HuH-7 (cell line): ENCODE measurements at regions not wholly inside any gene's neighbourhood (a gene's known extent, or its start where the extent isn't known, plus 50 kb on each side); places are given as distances from the start of the nearest gene placed in this dataset.
A peak's percentile ranks its signal among the peaks of the same experiment; 100 is the strongest.

ENCODE experiments used
- DNase-seq: peaks from one replicate; pipeline ENCODE4 v3.0.0; 2011; ENCODE audit warnings: low spot score

DNA sequence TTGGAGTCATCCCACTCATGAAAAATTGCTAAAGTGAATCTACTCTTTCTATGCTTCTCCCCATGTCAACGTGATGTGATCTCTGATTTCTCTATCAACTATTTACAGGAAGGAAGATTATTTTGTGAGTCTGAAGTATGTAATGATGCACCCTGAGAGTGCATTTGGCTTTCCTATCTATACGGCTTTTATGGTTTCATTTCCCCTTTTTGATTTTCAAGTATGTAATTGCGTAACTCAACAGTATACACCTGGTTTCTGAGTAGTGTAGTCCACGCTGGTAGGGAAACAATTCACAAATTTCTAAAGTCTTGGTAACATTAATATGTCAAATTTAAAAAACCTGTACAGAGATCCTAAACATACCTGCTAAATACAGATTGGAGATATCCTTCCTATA is 194.7 kb upstream of the SEMA3A start:
- no peak for DNase-seq

DNA sequence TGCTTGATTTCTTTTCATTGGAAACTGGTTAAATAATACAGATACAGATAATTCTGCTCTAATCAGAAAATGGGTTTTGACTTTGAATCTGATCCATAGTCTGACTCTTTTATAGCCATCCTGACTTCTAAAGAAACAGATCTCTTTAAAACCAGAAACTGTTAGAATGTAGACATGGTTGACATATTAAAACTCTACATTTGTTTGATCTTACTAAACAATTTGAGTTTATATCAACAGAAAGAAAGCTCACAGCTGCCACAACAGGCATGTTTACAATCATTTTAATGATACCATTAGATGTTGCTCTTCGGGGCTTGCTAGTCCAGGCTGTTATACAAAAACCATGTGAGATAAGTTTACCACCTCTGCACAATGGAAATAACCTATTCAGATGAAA is 193.0 kb upstream of the SEMA3A start:
- no peak for DNase-seq

DNA sequence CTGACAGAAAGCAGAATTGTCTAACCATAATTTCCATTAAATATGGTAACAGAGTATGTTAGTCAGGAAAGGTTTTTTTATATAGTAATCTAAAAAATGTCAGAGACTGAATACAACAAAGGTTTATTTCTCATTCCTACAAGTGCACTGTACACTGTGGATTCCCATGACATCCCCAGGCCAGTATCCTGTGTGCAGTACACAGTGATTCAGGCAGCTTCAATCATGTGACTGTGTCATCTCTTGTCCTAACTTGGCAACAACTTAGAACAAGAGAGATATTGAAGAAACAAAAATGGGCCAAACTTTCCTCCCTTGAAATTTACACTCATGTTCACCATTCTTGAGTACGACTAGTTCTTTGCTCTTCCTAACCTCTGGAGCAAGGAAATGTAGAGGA is 189.8 kb upstream of the SEMA3A start:
- no peak for DNase-seq

DNA sequence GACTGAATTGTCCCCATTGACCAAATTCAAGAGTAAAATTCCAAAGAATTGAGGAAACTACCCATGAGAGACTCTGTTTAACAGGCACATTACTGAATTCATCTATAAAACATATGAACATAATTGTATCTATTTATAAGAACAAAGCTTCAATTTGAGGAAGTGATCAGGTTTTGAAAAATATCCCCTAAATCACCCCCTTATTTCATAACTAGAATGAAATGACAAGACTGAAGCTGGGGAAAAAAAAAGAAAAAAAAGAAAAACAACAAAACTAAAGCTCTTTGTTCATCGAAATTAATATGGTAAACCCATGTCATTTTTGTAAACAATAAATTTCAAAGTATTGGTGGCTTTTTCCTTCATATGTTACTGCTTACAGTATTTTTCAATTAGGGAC is 184.9 kb upstream of the SEMA3A start:
- DNase-seq, result no peak

DNA sequence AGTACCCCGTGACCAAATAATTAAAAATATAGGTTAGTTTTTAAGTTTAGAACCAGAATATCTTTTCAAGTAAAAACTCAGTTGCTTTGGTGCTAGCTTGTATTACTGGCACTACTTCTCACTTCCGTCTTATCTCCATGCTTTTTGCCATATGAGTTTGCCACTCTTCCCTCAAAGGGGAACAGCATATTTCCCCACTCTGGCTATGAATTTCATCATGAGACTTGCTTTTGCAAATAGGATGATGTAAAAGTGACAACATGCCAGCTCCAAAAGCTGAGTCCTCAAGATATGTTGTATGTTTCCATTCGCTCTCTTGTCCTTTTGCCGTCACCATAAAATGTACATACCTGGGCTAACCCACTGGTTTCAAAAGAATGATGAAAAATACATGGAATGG is 178.1 kb upstream of the SEMA3A start:
- DNase-seq, result no peak

DNA sequence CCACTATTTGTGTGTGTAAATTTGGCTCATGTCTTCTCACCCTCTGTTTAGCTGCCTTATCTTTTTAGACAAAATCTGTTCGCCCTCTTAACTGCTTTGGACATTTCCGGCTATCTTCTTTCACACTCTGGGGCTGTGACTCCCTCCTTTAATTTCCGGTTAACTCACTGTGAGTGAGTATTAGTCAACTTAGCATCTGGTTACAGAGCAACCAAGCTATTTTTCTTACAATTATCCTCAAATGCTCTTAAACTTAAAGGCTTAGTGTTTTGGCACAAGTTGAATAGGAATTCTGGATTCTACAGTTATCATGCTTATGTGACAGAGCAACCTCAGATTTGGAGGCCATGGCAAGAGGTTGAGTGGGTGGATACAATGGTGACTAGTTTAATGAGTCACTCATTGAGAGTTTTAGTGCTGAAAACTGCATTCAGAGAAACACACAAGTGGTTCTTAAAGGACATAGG is 177.6 kb upstream of the SEMA3A start:
- no peak for DNase-seq

DNA sequence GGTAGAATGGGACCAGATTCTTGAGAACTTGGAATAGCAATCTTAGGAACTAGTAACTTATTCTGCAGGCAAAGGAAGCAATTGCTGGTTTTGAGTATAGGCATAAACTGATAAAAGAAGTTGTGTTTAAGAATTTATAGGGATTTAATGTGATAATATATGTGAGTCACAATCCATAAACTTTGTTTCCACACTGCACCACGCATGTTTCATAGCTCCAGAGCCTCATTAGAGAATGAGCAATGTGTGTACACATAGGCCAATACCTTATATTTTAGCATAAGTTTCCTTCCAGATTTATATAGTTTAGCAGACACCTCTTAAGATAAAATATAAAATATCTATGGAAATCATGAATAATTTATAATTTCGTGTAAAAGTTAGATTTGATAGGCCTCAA is 175.5 kb upstream of the SEMA3A start:
- no peak for DNase-seq

DNA sequence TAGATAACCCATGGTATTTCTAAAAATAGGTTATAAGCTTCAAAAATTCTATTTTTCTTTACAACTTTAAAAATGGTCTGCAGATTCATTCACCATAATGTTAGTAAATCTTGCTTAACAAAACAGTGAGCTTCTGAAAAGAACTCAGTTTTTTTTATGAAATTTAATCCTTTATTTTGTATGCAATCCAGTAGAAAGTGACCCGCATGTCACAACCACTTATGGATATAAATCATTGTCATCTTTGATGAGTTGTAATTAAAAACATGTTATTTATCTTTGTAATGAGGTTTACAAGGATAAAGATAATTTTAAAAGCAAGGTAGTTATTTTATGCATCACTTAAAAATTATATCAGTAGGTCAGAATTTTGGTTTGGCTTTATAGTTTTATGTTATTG is 173.5 kb upstream of the SEMA3A start:
- no peak for DNase-seq

DNA sequence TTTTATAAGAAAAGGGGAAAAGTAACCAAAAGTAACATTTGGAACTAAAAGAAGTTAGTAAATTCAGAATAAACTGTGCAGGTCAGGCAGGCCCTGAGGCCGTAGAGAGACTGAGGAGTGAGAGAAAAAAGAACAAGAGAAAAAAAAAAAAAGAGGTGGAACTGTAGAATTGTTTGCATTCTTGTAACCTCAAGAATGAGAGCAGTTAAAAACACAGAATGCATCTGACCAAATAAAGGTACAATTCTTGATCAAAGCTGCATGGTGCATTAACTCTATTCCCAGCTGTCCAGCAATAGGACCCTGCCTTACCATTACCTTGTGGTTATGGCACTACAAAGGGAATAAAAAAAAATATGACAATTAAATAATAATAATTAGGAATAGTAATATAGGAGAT is 170.1 kb upstream of the SEMA3A start:
- no peak for DNase-seq

DNA sequence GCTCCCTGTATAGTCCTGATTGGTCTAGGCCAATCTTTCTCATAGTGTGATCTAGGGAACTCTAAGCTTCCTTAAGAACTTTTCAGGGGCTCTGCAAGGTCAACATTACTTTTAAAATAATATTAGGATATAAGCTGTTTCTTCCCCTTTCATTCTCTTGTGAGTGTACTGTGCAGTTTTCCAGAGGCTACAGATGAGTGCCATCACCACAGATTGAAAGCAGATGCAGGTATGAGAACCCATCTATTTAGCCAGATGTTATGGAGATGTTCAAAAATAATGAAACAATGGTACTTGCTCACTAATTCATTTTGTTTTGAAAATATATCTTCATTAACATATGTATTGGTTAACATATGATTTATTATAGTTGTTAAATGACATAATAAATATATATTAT is 169.2 kb upstream of the SEMA3A start:
- no peak for DNase-seq

DNA sequence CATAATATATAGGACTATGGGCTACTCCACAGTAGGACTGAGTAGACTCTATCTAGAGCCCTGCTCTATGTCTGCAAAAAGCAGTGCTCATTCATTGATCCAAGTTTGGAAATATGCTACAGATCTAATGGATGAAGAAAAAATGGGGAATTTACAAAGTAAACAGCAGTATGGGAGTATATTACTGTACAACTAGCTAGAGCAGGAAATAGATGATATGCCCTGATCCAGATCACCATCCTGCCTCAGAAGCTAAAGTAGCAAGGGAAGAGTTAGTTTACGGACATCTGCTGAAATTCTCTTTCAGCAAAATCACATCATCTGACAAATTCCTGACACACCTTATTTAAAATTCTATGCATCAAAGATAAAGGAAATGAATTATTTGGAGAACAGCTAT is 168.2 kb upstream of the SEMA3A start:
- DNase-seq, result no peak

DNA sequence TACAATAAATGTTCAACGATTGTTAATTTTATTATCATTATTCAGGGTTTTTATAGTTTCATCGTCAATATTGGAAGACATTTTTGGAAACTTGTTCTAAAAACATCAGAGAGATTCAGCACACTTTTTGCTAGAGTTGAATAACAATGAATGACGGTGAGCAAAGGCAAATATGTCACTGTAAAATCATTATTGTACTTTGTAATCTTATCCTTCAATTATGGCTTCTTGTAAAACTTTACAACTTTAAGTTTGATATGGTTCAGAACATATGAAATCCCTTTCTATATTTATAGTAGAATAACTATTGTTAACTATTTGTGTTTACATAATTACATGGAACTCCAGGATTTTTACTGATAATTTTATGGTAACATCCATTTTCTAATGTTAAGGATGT is 167.8 kb upstream of the SEMA3A start:
- no peak for DNase-seq

DNA sequence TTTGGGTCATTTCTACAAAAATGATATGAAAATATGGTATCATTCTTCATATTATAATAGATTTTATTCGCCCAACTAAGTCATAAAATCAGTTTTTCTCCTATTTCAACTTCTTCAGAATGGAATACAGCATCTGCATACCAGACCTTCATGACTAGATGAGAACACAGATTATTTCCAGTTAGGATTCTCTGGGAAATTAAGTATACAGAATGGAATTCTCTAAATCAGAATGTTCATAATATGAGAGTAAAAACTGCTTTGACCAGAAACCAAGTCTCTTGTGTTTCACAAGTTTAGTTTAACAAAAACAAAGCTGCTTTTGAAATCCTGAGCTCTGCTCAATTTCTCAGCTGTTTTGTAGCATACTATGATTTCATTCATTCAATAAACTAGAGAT is 160.3 kb upstream of the SEMA3A start:
- DNase-seq, result no peak

DNA sequence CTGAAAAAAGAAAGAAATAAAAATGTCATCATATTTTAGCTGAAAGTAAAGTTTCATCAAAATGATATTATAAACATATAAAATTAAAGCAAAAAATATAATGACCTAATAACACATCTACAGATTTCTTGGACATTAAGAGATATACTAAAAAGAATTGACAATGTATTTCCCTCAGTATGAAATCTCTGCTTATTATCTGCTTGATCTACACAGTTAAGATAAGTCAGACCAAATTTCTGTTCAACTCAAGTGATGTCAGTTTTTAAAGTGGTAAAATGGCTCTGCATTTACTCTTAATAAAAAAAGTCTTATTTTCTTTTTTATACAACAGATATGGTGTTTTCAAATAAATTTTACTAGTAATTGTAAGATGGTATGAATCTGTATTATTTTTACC is 159.4 kb upstream of the SEMA3A start:
- no peak for DNase-seq

DNA sequence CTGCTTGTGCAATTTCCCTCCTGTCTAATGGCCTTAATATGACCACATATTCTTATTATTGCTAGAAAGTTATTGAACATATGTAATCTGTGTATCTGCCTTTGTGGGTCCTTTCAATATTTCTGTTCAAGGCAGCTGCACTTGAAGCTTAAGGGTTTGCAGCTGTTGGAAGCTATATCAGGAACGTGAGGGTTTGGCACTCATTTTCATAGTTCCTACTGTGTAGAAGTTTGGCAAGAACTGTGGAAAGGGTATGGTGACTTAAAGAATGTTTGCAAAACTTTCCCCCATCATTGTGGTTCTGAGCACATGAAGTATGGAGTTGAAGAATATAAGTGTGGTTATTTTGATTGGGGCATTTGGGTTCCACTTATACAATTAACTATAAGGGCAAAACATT is 144.7 kb upstream of the SEMA3A start:
- DNase-seq, result no peak

DNA sequence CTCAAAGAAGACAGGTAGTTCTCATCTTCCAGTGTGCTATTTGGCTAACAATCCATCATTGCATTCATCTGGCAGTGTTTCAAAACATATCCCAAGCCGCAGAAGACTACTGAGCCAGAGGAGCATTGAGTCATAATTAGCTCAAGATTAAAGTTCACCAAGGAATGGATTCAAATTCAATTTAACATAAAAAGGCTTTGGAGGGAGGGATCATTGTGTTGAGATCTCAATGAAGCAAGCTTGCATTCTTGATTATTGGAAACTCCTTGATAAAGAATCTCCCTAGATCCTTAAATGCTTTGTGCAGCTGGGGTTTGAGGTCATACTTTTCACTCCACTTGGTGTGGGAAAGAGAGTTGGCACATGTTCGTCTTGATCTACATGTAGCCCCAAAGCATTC is 142.8 kb upstream of the SEMA3A start:
- DNase-seq, result no peak

DNA sequence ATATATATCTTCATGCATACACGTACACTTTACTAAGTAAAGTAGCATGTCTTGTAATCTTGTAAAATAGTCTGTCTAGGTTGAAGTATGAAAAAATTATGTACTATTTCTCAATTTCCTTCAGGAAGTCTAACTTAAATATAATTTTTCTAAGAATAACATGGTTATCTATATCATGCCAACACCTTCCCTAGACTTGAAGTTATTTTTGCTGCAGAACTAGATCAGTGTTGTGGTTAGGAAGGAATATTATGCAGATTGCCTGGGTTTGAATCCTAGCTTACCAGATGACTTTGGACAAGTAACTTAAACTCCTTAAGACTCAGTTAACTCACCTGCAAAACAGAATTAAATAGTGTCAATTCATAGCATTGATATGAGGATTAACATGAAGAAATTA is 142.2 kb upstream of the SEMA3A start:
- no peak for DNase-seq

DNA sequence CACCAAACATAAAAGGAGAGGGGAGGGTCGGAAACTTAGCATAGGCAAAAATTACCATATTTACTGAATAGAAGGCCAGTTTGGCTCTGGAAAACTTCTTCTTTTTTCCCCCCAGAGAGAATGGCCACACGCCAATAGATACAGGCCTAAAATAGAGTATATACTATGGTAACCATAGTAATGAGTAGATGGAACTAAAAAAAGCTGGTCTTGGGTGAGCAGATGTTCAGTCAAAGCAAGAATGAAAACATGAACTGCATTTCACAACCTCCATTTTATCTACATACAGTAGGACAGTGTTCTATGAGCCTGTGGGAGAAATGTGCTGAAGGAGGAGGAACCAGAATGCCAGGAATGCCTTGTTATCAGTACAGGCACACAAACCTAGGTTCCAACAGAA is 141.7 kb upstream of the SEMA3A start:
- DNase-seq, result peak; percentile 21

DNA sequence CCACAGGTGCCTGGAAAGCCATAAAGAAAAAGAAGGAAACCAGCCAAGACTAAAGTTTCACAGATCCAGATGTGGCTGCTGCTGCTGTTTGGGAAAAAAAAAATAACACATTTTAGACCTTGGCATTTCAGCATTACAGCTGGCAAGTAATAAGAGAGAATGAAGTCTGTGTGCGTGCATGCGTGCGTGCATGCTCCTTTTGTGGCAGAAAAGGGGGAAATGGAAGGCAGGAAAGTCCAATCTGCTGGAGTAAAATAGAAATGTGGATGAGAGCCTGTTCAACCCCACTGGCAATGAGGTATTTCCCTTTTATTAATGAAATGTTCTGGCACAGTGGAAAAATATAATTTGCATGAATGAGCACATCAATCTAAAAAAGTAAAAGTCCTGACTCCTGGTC is 137.0 kb upstream of the SEMA3A start:
- no peak for DNase-seq

DNA sequence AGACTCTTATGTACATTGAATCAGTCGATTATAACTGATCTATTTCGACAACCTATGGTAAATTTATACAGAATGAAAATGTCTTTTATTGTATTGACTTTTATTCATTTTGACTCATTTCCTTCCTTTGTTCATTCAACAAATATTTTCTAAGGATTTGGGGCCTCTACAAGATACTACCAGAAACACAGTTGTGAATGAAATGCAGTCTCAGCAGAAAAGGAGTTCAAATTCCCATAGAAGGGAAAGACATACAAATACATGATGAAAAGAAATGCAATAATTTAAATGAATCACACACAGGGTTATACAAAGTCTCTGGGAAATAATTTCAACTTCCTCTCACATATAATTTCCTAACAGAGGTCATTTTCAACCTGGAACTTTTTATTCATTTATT is 134.0 kb upstream of the SEMA3A start:
- no peak for DNase-seq

DNA sequence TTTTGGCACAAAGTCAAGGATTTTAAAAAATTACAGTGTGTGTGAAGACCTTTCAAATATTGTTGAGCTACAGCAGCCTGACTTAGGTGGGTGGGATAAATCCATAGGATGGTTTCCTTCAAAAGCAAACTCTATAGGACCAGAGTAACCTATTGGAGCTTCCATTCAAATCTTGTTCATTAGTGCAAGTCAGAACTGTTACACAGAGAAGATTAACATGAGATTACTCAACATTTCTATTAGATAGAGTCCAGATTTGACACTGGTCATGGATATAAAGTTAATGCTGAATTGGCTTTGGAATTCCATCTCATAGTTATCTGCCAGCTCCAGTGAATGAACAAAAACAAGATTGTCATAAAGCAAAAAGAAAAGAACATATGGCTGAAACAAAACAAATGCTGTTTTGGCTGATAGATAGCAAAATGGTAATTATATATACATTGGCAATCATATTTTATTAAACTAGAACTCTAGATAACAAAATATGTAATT is 129.6 kb upstream of the SEMA3A start:
- DNase-seq, result no peak

DNA sequence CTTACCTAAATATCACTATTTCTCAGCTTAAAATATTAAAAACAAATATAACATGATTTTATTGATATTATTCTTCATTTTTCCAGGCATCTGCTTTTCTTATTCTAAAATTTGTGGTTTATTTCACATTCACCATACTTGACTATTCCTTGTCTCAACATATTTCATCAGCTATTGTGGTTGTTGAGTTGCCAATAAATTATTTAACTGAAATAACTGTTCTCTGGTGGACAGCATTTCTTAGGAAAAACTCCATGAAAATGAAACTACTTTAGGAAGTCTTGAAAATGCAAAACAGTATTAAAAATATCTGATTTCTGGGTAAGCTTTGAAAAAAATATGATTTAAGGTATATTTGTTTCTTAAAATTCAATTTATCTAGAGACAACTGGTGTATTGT is 122.9 kb upstream of the SEMA3A start:
- DNase-seq, result no peak

DNA sequence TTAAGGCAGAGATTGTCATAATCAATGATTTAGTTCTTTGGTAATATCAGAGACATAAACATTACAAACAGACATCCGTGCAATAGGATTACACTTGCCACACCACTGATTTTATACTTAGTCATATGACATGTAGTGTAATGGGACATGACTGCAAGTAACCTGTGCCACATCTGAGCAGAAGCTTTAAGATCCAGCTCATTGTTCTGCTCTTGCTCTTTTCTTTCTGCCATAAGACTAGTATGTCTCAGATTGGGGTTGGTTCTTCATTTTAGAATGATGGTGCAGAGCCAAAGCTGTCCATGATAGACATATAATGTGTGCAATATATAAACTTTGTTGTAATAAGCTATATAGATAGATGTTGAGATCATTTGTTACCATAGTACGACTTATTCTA is 119.7 kb upstream of the SEMA3A start:
- DNase-seq, result no peak

DNA sequence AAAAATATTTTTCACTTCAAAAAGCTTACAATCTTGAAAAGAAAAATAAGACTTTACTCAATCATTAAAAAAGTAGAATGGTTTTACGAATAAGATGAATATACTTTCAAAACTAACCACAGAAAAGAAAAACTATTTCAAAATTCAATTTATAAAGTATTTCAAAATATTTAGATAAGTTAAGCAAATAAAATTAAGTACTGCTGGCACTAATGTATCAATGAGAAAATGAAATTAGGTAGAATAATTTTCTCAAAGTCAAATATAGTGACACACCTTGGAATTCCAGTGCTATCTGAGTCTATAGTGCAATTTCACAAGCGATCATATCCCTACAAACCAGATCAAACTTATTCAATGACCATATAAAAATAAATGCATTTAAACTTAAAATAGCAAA is 109.8 kb upstream of the SEMA3A start:
- no peak for DNase-seq

DNA sequence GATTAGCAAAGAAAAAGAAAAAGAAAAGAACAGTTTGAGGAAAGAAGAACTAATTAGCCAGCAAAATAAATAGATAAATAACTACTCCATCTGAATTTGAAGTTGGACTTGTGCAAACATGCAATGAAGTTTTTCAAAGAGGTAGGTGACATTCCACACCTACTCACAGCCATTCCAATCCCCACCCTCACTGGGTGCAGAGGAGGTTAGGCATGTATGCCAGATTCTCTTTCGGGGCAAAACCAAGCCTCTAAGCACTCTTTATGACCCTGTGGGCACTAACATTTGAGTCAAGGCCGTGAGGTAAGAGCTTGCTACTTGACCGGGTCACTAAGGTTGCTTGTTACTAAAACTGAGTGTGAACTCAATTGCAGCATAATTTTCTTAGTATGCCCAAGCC is 108.4 kb upstream of the SEMA3A start:
- DNase-seq, result peak; percentile 10
